GM23338 (cell line): ENCODE measurements at regions not wholly inside any gene's neighbourhood (a gene's known extent, or its start where the extent isn't known, plus 50 kb on each side); places are given as distances from the start of the nearest gene placed in this dataset.

Source experiments
- ATAC-seq: fragments of 200-7000 bp; cut with Tn5 transposase; 3 replicates; pipeline ENCODE4 v1.9.1; 2020
- DNase-seq: peaks from one replicate; pipeline ENCODE4 v3.0.0-alpha.2; 2015; ENCODE audit warnings: low spot score
- H2AFZ ChIP-seq: fragments of 200-600 bp; sonication (generic); 2 replicates; pipeline ENCODE4 v1.8.0; 2016; ENCODE audit warnings: antibody characterized with exemption, mild to moderate bottlenecking, moderate library complexity
- H3F3A ChIP-seq: fragments of 200-600 bp; sonication (generic); replicated peaks from 2 replicates; pipeline ENCODE4 v1.8.0; 2017; ENCODE audit warnings: antibody characterized with exemption, mixed run types, low read depth
- H3K27ac ChIP-seq: fragments of 200-600 bp; sonication (generic); 2 replicates; pipeline ENCODE4 v1.6.1; 2016; ENCODE audit warnings: low read depth
- H3K27me3 ChIP-seq: fragments of 200-600 bp; sonication (generic); 2 replicates; pipeline ENCODE4 v1.8.0; 2016; ENCODE audit warnings: mild to moderate bottlenecking, mixed run types, moderate library complexity; ENCODE audit not compliant: insufficient read depth
- H3K36me3 ChIP-seq: fragments of 200-600 bp; sonication (generic); 2 replicates; pipeline ENCODE4 v1.8.0; 2016; ENCODE audit warnings: mild to moderate bottlenecking; ENCODE audit not compliant: insufficient read depth
- H3K4me1 ChIP-seq: fragments of 200-600 bp; sonication (generic); 2 replicates; pipeline ENCODE4 v1.8.0; 2016; ENCODE audit warnings: mild to moderate bottlenecking, moderate library complexity; ENCODE audit not compliant: insufficient read depth
- H3K4me2 ChIP-seq: fragments of 200-600 bp; sonication (generic); 2 replicates; pipeline ENCODE4 v1.7.1; 2017; ENCODE audit warnings: mixed run types
- H3K4me3 ChIP-seq: fragments of 200-600 bp; sonication (generic); 2 replicates; pipeline ENCODE4 v1.6.1; 2016; ENCODE audit warnings: mixed run types
- H3K79me2 ChIP-seq: fragments of 200-600 bp; sonication (generic); replicated peaks from 2 replicates; pipeline ENCODE4 v1.8.0; 2017; ENCODE audit warnings: mild to moderate bottlenecking; ENCODE audit not compliant: insufficient read depth
- H3K9me2 ChIP-seq: fragments of 200-600 bp; sonication (generic); 2 replicates; pipeline ENCODE4 v1.8.0; 2017; ENCODE audit not compliant: insufficient read depth
- H4K20me1 ChIP-seq: fragments of 200-600 bp; sonication (generic); replicated peaks from 2 replicates; pipeline ENCODE4 v1.8.0; 2017; ENCODE audit warnings: mild to moderate bottlenecking; ENCODE audit not compliant: insufficient read depth
- H3K27ac Mint-ChIP-seq: 2 replicates; pipeline ENCODE4 v1.8.0; 2020; ENCODE audit warnings: inconsistent platforms, mild to moderate bottlenecking, moderate library complexity, mixed read lengths
- H3K27me3 Mint-ChIP-seq: 3 replicates; pipeline ENCODE4 v1.8.0; 2022; ENCODE audit warnings: low read depth, mild to moderate bottlenecking, moderate library complexity, mixed read lengths, inconsistent platforms; ENCODE audit not compliant: insufficient read depth, poor library complexity
- H3K36me3 Mint-ChIP-seq: 3 replicates; pipeline ENCODE4 v1.8.0; 2021; ENCODE audit warnings: low read depth, mild to moderate bottlenecking, inconsistent platforms, moderate library complexity, mixed read lengths
- H3K4me1 Mint-ChIP-seq: 3 replicates; pipeline ENCODE4 v1.8.0; 2020; ENCODE audit warnings: mild to moderate bottlenecking, inconsistent platforms, mixed read lengths
- H3K4me3 Mint-ChIP-seq: 3 replicates; pipeline ENCODE4 v1.8.0; 2021; ENCODE audit warnings: moderate library complexity, mild to moderate bottlenecking, inconsistent platforms, mixed read lengths
- H3K9me3 Mint-ChIP-seq: 3 replicates; pipeline ENCODE4 v1.8.0; 2020; ENCODE audit warnings: moderate library complexity, mild to moderate bottlenecking, inconsistent platforms, mixed read lengths
- CREB1 ChIP-seq: fragments of 250-450 bp; sonication (Bioruptor Pico); IDR thresholded peaks from 2 replicates; pipeline ENCODE4 v1.5.0; 2020; ENCODE audit warnings: low read depth, mild to moderate bottlenecking, moderate library complexity
- CTCF ChIP-seq, 2 experiments: fragments of 200-600 bp in 1 of 2; sonication (generic) in 1 of 2; conservative IDR thresholded peaks; 2 replicates each; pipeline versions ENCODE4 v1.5.1 to v1.6.1; 2016 to 2017; ENCODE audit warnings: antibody characterized with exemption in 2 of 2, low read depth in 2 of 2, mild to moderate bottlenecking in 2 of 2, moderate library complexity in 1 of 2
- ETS1 ChIP-seq: IDR thresholded peaks from 2 replicates; pipeline ENCODE4 v1.6.1; 2016; ENCODE audit warnings: antibody characterized with exemption
- EZH2 ChIP-seq: fragments of 200-600 bp; sonication (generic); IDR thresholded peaks from one replicate; pipeline ENCODE4 v1.8.0; 2017; ENCODE audit warnings: antibody characterized with exemption, mild to moderate bottlenecking, low read depth; ENCODE audit not compliant: unreplicated experiment
- EZH2phosphoT487 ChIP-seq: fragments of 200-600 bp; sonication (generic); IDR thresholded peaks from one replicate; pipeline ENCODE4 v1.8.1; 2018; ENCODE audit warnings: antibody characterized with exemption; ENCODE audit not compliant: unreplicated experiment
- JUNB ChIP-seq: IDR thresholded peaks from one replicate; pipeline ENCODE4 v1.6.1; 2016; ENCODE audit warnings: antibody characterized with exemption; ENCODE audit not compliant: unreplicated experiment
- NANOG ChIP-seq: IDR thresholded peaks from 2 replicates; pipeline ENCODE4 v1.6.1; 2016; ENCODE audit warnings: antibody characterized with exemption, borderline replicate concordance
- POLR2AphosphoS5 ChIP-seq: IDR thresholded peaks from 2 replicates; pipeline ENCODE4 v1.6.1; 2016; ENCODE audit warnings: antibody characterized with exemption, low read depth
- REST ChIP-seq: IDR thresholded peaks from one replicate; pipeline ENCODE4 v1.6.1; 2018; ENCODE audit warnings: antibody characterized with exemption; ENCODE audit not compliant: unreplicated experiment
- STAT1 ChIP-seq: IDR thresholded peaks from one replicate; pipeline ENCODE4 v1.6.1; 2016; ENCODE audit warnings: antibody characterized with exemption; ENCODE audit not compliant: unreplicated experiment
- ZNF114 ChIP-seq: fragments of 250-450 bp; sonication (Bioruptor Pico); IDR thresholded peaks from 2 replicates; pipeline ENCODE4 v1.5.0; 2020; ENCODE audit warnings: mild to moderate bottlenecking, moderate library complexity
- ZNF331 ChIP-seq: fragments of 250-450 bp; sonication (Bioruptor Pico); IDR thresholded peaks from 2 replicates; pipeline ENCODE4 v1.5.0; 2020; ENCODE audit warnings: low read depth, mild to moderate bottlenecking, moderate library complexity
- ZNF462 ChIP-seq: fragments of 250-450 bp; sonication (Bioruptor Pico); IDR thresholded peaks from 2 replicates; pipeline ENCODE4 v1.5.0; 2020; ENCODE audit warnings: mild to moderate bottlenecking, moderate library complexity

GRCh38 chr3:74880237-74880636, 265.8 kb upstream of the CNTN3 start:
- TF ChIP-seq CREB1 (CRISPR knock-in tag), result no peak
- TF ChIP-seq ZNF462 (CRISPR knock-in tag), result no peak
- no peak for TF ChIP-seq REST
- TF ChIP-seq CTCF (conservative IDR thresholded peaks at IDR 0.05; ENCODE audit: low read depth in 2 of 2), result no peak
- TF ChIP-seq ZNF114 (CRISPR knock-in tag), result no peak
- TF ChIP-seq ETS1, result no peak
- no peak for TF ChIP-seq EZH2
- no peak for TF ChIP-seq JUNB
- no peak for TF ChIP-seq POLR2AphosphoS5
- TF ChIP-seq EZH2phosphoT487, result no peak
- TF ChIP-seq ZNF331, result no peak
- no peak for TF ChIP-seq STAT1
- TF ChIP-seq NANOG, result no peak
- Histone ChIP-seq H3K9me2 (peaks cover 8% of the 10 kb centered on the region; the same call in 1 of the 2 replicates), H3K27me3 (no peaks in the 10 kb centered on the region), H3F3A (no peaks in the 10 kb centered on the region), H3K36me3 (no peaks in the 10 kb centered on the region), H3K4me2 (no peak overlapping the region), H3K27ac (no peak overlapping the region), H4K20me1 (no peaks in the 10 kb centered on the region), H3K79me2 (no peaks in the 10 kb centered on the region), H2AFZ (no peak overlapping the region), H3K4me3 (no peak overlapping the region), H3K4me1 (no peaks in the 10 kb centered on the region)
- Mint-ChIP-seq H3K9me3 (no peaks in the 10 kb centered on the region; the same call in 2 of the 3 replicates), H3K27ac (no peak overlapping the region), H3K4me1 (no peaks in the 10 kb centered on the region; the same call in 2 of the 3 replicates), H3K4me3 (no peak overlapping the region), H3K27me3 (no peaks in the 10 kb centered on the region), H3K36me3 (no peaks in the 10 kb centered on the region)
- DNase-seq (no peak), ATAC-seq (no peak)
